CD4-positive, CD25-positive, alpha-beta regulatory T cell (primary cell): ENCODE measurements at regions not wholly inside any gene's neighbourhood (a gene's known extent, or its start where the extent isn't known, plus 50 kb on each side); places are given as distances from the start of the nearest gene placed in this dataset.

Experiments used
- ATAC-seq, 2 donors: fragments of 150-1000 bp; cut with Tn5 transposase; one replicate each; pipeline ENCODE4 v1.10.0; 2021; ENCODE audit warnings: low read depth in 2 of 2, moderate number of reproducible peaks in 2 of 2, moderate library complexity in 1 of 2
- DNase-seq, 3 donors: peaks; one replicate each; pipeline versions ENCODE4 v3.0.0 to v3.0.0-alpha.2; 2012 to 2022; ENCODE audit warnings: mixed read lengths in 1 of 3
- H3K27ac ChIP-seq: one replicate; pipeline ENCODE4 v1.7.0; 2013; ENCODE audit warnings: mild to moderate bottlenecking, low read length; ENCODE audit not compliant: insufficient read depth, poor library complexity, severe bottlenecking
- H3K27me3 ChIP-seq: one replicate; pipeline ENCODE4 v1.7.0; 2013; ENCODE audit warnings: low read length; ENCODE audit not compliant: control insufficient read depth, insufficient read depth
- H3K36me3 ChIP-seq: one replicate; pipeline ENCODE4 v1.7.0; 2013; ENCODE audit warnings: mild to moderate bottlenecking, low read length, moderate library complexity; ENCODE audit not compliant: control insufficient read depth, insufficient read depth
- H3K4me1 ChIP-seq: 2 replicates; pipeline ENCODE4 v1.7.0; 2013; ENCODE audit warnings: mild to moderate bottlenecking, low read length; ENCODE audit not compliant: insufficient read depth, control insufficient read depth, poor library complexity, severe bottlenecking
- H3K4me3 ChIP-seq: one replicate; pipeline ENCODE4 v1.7.0; 2013; ENCODE audit warnings: low read depth, mild to moderate bottlenecking, low read length, moderate library complexity
- H3K9me3 ChIP-seq, 2 experiments: 1 replicate in 1 of 2; 2 replicates in 1 of 2; pipeline ENCODE4 v1.7.0; 2013; ENCODE audit warnings: low read length in 2 of 2, mild to moderate bottlenecking in 1 of 2, moderate library complexity in 1 of 2; ENCODE audit not compliant: control insufficient read depth in 2 of 2
- H3K27ac Mint-ChIP-seq, 3 donors: one replicate each; pipeline ENCODE4 v1.8.0; 2020 to 2022; ENCODE audit warnings: mild to moderate bottlenecking in 3 of 3, mixed read lengths in 3 of 3, moderate library complexity in 2 of 3
- H3K27me3 Mint-ChIP-seq: one replicate; pipeline ENCODE4 v1.8.0; 2022; ENCODE audit warnings: mild to moderate bottlenecking, mixed read lengths
- H3K36me3 Mint-ChIP-seq: one replicate; pipeline ENCODE4 v1.8.0; 2020; ENCODE audit warnings: mixed read lengths
- H3K4me1 Mint-ChIP-seq, 4 donors: one replicate each; pipeline ENCODE4 v1.8.0; 2020 to 2022; ENCODE audit warnings: mixed read lengths in 4 of 4, mild to moderate bottlenecking in 1 of 4
- H3K4me3 Mint-ChIP-seq, 4 donors: one replicate each; pipeline ENCODE4 v1.8.0; 2020 to 2022; ENCODE audit warnings: mild to moderate bottlenecking in 4 of 4, mixed read lengths in 4 of 4, moderate library complexity in 3 of 4
- H3K9me3 Mint-ChIP-seq, 7 donors: one replicate each; pipeline ENCODE4 v1.8.0; 2020 to 2022; ENCODE audit warnings: mixed read lengths in 7 of 7, mild to moderate bottlenecking in 3 of 7, moderate library complexity in 2 of 7

DNA sequence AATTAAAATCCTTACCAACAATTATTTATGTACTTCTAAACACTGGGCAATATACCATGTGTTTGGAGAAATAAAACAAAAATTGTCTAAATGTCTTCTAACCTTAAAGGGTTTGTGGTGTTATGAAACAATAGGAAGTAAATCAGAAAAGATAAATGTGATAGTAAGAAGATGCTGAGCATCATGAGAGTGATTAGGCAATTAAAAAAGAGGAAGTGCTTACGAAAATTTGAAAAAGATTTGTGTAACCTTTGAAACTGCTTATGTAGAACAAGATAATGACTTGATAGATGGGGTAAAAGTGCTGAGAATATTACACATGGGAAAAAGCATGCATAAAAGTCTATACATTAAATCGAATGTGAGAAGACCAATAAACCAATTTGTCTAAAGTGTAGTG is 573.4 kb upstream of the CNTNAP2 start:
- Mint-ChIP-seq H3K4me1 (no peaks in the 10 kb centered on the region), H3K36me3 (no peaks in the 10 kb centered on the region), H3K27ac (no peak overlapping the region)

DNA sequence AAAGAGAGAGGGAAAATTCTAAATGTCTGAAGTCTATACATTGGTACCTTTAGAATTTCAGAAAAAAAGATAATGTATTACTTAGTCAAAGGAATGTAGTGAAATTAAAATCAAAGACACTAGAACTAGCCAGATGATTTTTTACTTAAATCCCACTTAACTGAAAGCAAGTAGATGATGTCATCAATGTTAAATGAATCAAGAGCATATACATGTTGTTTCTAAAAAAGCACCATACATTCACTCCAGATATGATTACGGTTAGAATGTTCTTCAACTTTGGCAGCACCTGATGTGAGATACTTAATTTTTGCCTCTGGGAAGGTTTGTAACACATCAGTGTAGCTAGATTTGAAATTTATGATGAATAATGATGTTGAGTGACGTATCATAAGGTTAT is 576.7 kb upstream of the CNTNAP2 start:
- Histone ChIP-seq H3K27me3 (no peaks in the 10 kb centered on the region), H3K36me3 (no peaks in the 10 kb centered on the region), H3K9me3 (no peaks in the 10 kb centered on the region), H3K27ac (no peak overlapping the region), H3K4me1 (no peaks in the 10 kb centered on the region), H3K4me3 (no peak overlapping the region)
- Mint-ChIP-seq H3K36me3 (no peaks in the 10 kb centered on the region), H3K9me3 (peaks cover 0 to 10% (median 3%) of the 10 kb centered on the region in 7 donors), H3K27me3 (no peaks in the 10 kb centered on the region), H3K27ac (no peak overlapping the region), H3K4me3 (no peak overlapping the region), H3K4me1 (no peaks in the 10 kb centered on the region)
- DNase-seq, result no peak
- ATAC-seq, result no peak

More for the DNA sequence above, 573.4 kb upstream of the CNTNAP2 start:
- no peaks in the 10 kb centered on the region for H3K27me3 ChIP-seq
- Mint-ChIP-seq H3K9me3 (peaks cover 2 to 10% (median 6%) of the 10 kb centered on the region in 7 donors), H3K27me3 (no peaks in the 10 kb centered on the region), H3K4me3 (no peak overlapping the region)
- ATAC-seq (no peak), DNase-seq (no peak)
- H3K4me3 ChIP-seq, result no peak overlapping the region
- no peaks in the 10 kb centered on the region for H3K36me3 ChIP-seq
- no peak overlapping the region for H3K27ac ChIP-seq
- no peaks in the 10 kb centered on the region for H3K9me3 ChIP-seq
- no peaks in the 10 kb centered on the region for H3K4me1 ChIP-seq

DNA sequence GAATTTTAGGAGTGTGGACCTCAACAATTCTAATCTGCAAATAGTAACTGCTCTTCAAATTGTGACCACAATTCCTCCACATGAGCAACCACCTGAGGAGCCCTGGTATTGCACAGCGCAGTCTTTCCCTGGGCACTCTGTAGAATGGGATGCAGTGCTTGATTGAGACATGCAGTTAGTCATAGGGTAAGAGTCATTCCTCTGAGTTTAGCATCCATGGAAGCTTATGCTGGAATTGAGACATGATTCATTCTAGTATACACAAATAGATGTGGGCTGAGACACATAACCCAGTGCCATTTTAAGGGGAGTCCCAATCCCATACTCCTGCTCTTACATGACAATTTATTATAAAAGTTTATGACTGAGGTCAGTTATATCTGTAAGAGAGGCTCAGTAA is 582.3 kb upstream of the CNTNAP2 start:
- H3K27ac Mint-ChIP-seq, result no peak overlapping the region
- H3K27me3 Mint-ChIP-seq, result no peaks in the 10 kb centered on the region
- DNase-seq (no peak), ATAC-seq (no peak)
- Histone ChIP-seq H3K9me3 (no peaks in the 10 kb centered on the region), H3K4me1 (no peaks in the 10 kb centered on the region), H3K4me3 (no peak overlapping the region), H3K27ac (no peak overlapping the region), H3K36me3 (no peaks in the 10 kb centered on the region), H3K27me3 (no peaks in the 10 kb centered on the region)
- H3K9me3 Mint-ChIP-seq, result peaks cover 0 to 15% (median 4%) of the 10 kb centered on the region in 7 donors
- no peaks in the 10 kb centered on the region for H3K4me1 Mint-ChIP-seq
- no peak overlapping the region for H3K4me3 Mint-ChIP-seq
- no peaks in the 10 kb centered on the region for H3K36me3 Mint-ChIP-seq

DNA sequence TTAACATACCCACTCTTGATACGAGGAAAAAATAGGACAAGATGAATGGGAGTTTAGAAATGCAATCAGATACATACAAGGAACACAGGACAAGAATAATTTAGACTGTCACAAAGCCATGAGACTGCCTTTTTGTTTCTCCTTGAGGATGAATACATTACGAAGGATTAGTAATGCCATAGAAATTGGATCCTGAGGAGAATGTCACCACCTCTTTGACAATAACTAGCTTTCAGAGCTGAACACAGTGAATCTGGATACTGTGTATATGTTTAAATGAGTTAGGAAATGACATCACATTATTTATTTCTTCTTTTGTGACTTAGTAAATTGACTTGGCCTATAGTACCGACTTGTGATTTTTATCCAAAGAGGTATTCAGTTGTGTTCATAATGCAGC is 596.3 kb upstream of the CNTNAP2 start:
- H3K36me3 Mint-ChIP-seq, result no peaks in the 10 kb centered on the region

DNA sequence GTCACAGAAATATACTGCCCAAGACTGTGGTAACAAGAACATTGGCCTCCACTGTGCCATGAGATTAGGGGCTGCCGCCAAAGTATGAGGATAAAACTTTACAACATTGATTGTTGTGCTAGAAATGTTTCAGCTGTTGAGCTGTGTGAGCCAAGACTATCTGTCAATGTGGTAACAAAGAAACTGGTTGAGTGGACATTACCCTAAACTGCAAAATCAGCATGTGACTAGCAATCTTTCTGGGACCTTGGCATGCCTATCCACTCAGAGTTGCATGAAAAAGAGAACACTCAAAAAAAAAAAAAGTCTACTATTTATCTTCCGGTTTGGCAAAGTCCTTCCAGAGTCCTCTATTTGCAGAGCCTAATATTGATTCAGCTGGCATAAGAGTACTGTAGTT is 605.6 kb upstream of the CNTNAP2 start:
- Mint-ChIP-seq H3K27me3 (no peaks in the 10 kb centered on the region), H3K4me1 (peaks cover 0 to 1% (median 0%) of the 10 kb centered on the region in 4 donors), H3K36me3 (no peaks in the 10 kb centered on the region), H3K27ac (no peak overlapping the region), H3K4me3 (no peak overlapping the region), H3K9me3 (peaks cover 0 to 14% (median 5%) of the 10 kb centered on the region in 7 donors)
- Histone ChIP-seq H3K9me3 (no peaks in the 10 kb centered on the region), H3K27me3 (no peaks in the 10 kb centered on the region), H3K4me3 (no peak overlapping the region), H3K27ac (no peak overlapping the region), H3K36me3 (no peaks in the 10 kb centered on the region), H3K4me1 (no peaks in the 10 kb centered on the region)
- DNase-seq (no peak), ATAC-seq (no peak)

More for the DNA sequence above, 596.3 kb upstream of the CNTNAP2 start:
- H3K9me3 ChIP-seq, result no peaks in the 10 kb centered on the region
- no peaks in the 10 kb centered on the region for H3K4me1 ChIP-seq
- no peaks in the 10 kb centered on the region for H3K36me3 ChIP-seq
- no peak for DNase-seq
- Mint-ChIP-seq H3K9me3 (peaks cover 0 to 8% (median 2%) of the 10 kb centered on the region in 7 donors), H3K4me1 (no peaks in the 10 kb centered on the region), H3K4me3 (no peak overlapping the region), H3K27ac (no peak overlapping the region), H3K27me3 (no peaks in the 10 kb centered on the region)
- ATAC-seq, result no peak
- no peak overlapping the region for H3K27ac ChIP-seq
- no peak overlapping the region for H3K4me3 ChIP-seq
- H3K27me3 ChIP-seq, result no peaks in the 10 kb centered on the region

DNA sequence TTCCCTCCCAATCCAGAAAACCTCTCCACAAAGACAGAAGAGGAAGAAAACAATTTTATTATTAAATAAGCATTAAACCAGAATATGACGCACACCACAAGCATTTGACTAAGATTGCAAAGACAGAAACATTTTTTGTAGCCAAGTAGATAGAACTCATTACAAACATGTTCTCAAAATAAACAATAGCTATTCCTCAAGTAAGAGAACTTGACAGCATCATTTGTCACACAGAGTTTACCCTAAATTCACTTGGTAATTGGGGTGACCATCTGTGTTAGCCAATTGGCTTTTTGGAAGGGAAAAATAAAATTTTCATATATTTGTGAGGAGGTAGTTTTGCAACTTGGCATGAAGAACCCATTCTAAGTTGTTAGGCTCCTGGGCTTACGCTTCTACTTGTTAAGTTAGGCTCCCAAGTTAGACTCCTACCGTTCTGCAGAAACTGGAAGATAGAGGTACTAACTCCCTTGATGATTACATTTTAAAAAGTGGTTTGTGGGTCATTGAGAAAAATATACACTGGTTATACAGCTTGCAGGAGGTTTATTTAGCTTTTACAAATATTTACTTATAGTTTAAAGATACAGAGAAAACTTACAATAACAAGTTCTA is 618.6 kb upstream of the CNTNAP2 start:
- no peak overlapping the region for H3K27ac ChIP-seq
- Mint-ChIP-seq H3K27ac (no peak overlapping the region), H3K36me3 (no peaks in the 10 kb centered on the region), H3K9me3 (peaks cover 0 to 13% (median 5%) of the 10 kb centered on the region in 7 donors), H3K4me1 (no peaks in the 10 kb centered on the region), H3K4me3 (no peak overlapping the region), H3K27me3 (no peaks in the 10 kb centered on the region)
- no peak for DNase-seq
- H3K4me1 ChIP-seq, result no peaks in the 10 kb centered on the region
- no peaks in the 10 kb centered on the region for H3K27me3 ChIP-seq
- no peaks in the 10 kb centered on the region for H3K36me3 ChIP-seq
- H3K9me3 ChIP-seq, result no peaks in the 10 kb centered on the region
- H3K4me3 ChIP-seq, result no peak overlapping the region
- no peak for ATAC-seq

DNA sequence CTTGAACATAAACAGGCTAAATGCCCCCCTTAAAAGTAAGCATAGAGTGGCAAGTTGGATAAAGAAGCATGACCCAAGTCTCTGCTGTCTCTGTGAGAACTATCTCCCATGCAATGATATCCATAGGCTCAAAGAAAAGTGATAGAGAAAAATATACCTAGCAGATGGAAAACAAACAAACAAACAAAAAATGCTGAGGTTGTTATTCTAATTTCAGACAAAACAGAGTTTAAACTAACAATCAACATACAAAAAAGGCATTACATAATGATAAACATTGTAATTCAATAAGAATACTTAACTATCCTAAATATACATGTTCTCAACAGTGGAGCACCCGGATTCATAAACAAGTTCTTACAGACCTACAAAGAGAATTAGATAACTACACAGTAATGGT is 626.2 kb upstream of the CNTNAP2 start:
- DNase-seq (no peak), ATAC-seq (no peak)
- no peak overlapping the region for H3K27ac Mint-ChIP-seq
- no peak overlapping the region for H3K4me3 Mint-ChIP-seq
- no peaks in the 10 kb centered on the region for H3K27me3 Mint-ChIP-seq
- H3K36me3 Mint-ChIP-seq, result no peaks in the 10 kb centered on the region
- no peak overlapping the region for H3K27ac ChIP-seq
- H3K9me3 ChIP-seq, result no peaks in the 10 kb centered on the region
- peaks cover 0 to 29% (median 7%) of the 10 kb centered on the region in 7 donors for H3K9me3 Mint-ChIP-seq
- no peaks in the 10 kb centered on the region for H3K4me1 Mint-ChIP-seq
- H3K4me1 ChIP-seq, result no peaks in the 10 kb centered on the region
- no peaks in the 10 kb centered on the region for H3K27me3 ChIP-seq
- no peaks in the 10 kb centered on the region for H3K36me3 ChIP-seq
- H3K4me3 ChIP-seq, result no peak overlapping the region

DNA sequence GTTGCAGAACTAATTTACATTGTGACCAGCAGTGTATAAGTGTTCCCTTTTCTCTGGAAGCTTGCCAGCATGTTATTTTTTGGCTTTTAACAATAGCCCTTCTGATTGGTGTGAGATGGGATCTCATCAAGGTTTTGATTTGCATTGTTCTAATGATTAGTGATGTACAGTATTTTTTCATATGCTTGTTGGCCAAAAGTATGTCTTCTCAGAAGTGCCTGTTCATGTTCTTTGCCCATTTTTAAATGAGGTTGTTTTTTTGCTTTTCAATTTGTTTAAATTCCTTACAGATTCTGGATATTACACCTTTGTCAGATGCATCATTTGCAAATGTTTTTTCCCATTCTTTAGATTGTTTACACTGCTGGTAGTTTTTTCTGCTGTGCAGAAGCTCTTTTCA is 627.0 kb upstream of the CNTNAP2 start:
- ATAC-seq (no peak), DNase-seq (no peak)
- no peaks in the 10 kb centered on the region for H3K4me1 ChIP-seq
- H3K36me3 ChIP-seq, result no peaks in the 10 kb centered on the region
- H3K9me3 ChIP-seq, result no peaks in the 10 kb centered on the region
- H3K36me3 Mint-ChIP-seq, result no peaks in the 10 kb centered on the region
- peaks cover 0 to 29% (median 7%) of the 10 kb centered on the region in 7 donors for H3K9me3 Mint-ChIP-seq
- H3K4me3 Mint-ChIP-seq, result no peak overlapping the region
- no peaks in the 10 kb centered on the region for H3K27me3 Mint-ChIP-seq
- H3K4me3 ChIP-seq, result no peak overlapping the region
- H3K27me3 ChIP-seq, result no peaks in the 10 kb centered on the region
- no peaks in the 10 kb centered on the region for H3K4me1 Mint-ChIP-seq
- no peak overlapping the region for H3K27ac Mint-ChIP-seq
- H3K27ac ChIP-seq, result no peak overlapping the region
